ENCODE measurements at regions not wholly inside any gene's neighbourhood (a gene's known extent, or its start where the extent isn't known, plus 50 kb on each side); places are given as distances from the start of the nearest gene placed in this dataset.

DNA sequence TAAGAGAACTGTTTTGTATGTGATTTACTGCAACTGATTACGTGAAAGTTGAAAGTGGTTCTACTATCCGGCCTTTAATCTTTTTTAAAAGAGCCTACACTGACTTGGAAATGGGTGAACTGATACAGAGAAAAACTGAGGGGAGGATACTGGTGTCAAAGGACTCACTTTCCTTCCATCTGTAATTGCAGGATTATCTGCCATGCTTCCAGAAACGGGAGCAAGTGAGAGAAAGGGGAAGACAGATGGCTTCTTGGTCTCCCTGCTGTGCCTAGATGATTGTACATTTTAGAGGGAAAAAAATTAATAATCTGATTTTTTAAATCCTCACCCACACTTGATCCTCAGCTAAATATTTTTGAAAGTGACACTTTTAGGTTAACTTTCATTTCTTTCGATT lies 88.3 kb upstream of the GRID2 start:
- TF ChIP-seq, protein P1, sequence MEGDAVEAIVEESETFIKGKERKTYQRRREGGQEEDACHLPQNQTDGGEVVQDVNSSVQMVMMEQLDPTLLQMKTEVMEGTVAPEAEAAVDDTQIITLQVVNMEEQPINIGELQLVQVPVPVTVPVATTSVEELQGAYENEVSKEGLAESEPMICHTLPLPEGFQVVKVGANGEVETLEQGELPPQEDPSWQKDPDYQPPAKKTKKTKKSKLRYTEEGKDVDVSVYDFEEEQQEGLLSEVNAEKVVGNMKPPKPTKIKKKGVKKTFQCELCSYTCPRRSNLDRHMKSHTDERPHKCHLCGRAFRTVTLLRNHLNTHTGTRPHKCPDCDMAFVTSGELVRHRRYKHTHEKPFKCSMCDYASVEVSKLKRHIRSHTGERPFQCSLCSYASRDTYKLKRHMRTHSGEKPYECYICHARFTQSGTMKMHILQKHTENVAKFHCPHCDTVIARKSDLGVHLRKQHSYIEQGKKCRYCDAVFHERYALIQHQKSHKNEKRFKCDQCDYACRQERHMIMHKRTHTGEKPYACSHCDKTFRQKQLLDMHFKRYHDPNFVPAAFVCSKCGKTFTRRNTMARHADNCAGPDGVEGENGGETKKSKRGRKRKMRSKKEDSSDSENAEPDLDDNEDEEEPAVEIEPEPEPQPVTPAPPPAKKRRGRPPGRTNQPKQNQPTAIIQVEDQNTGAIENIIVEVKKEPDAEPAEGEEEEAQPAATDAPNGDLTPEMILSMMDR (IDR thresholded peaks at IDR 0.05) = no peak
- TF ChIP-seq EP300 (IDR thresholded peaks at IDR 0.05) = no peak
